ENCODE measurements at regions not wholly inside any gene's neighbourhood (a gene's known extent, or its start where the extent isn't known, plus 50 kb on each side); places are given as distances from the start of the nearest gene placed in this dataset.

- H4K20me1 ChIP-seq (replicated peaks; ENCODE audit: control insufficient read depth, extremely low read depth, insufficient read depth, low read length), result no peaks in the 10 kb centered on the region
- BruUV-seq (replicated peaks), result no TSS peak
- no peak overlapping the region for H3K4me3 ChIP-seq (replicated peaks in 1 of 3; ENCODE audit: insufficient read depth in 1 of 3, low read depth in 1 of 3, low read length in 3 of 3)
- no peaks in the 10 kb centered on the region for H3K27me3 ChIP-seq (ENCODE audit: control insufficient read depth in 2 of 2, insufficient read depth in 2 of 2, low read length in 2 of 2)
- H3K4me1 ChIP-seq (ENCODE audit: control insufficient read depth, extremely low read depth, insufficient read depth, low read length), result peaks cover 15% of the 10 kb centered on the region
- no peaks in the 10 kb centered on the region for H3K9me1 ChIP-seq (replicated peaks; ENCODE audit: control insufficient read depth, extremely low read depth, insufficient read depth, low read length)
- POLR2A ChIA-PET, result no interaction called here
- H3K27ac ChIP-seq (ENCODE audit: insufficient read depth, low read depth, low read length), result no peak overlapping the region
- intact Hi-C loops (cut with micrococcal nuclease) (no loop called here), dilution Hi-C loops (cut with MboI; ENCODE audit: extremely low pct_ligation_motif_present, low sequenced_read_pairs) (no loop called here)
- H3K36me3 ChIP-seq (ENCODE audit: control insufficient read depth in 2 of 2, extremely low read depth in 1 of 2, insufficient read depth in 2 of 2, low read length in 2 of 2), result no peaks in the 10 kb centered on the region
- CTCF ChIA-PET, result interaction anchor here (0.6 to 1.7 kb wide), 2 partner anchors 13 to 188 kb away, joined by 3 to 4 read pairs; no protein-coding TSS in a partner anchor
- H3K9me3 ChIP-seq (replicated peaks; ENCODE audit: control insufficient read depth, insufficient read depth, low read length), result no peaks in the 10 kb centered on the region
- DNase-seq (ENCODE audit: low read depth, low spot score) (peak; percentile 18), FAIRE-seq (peak; percentile 55)
- no peaks in the 10 kb centered on the region for H3K79me2 ChIP-seq (ENCODE audit: control insufficient read depth, insufficient read depth, low read length)
- H2AFZ ChIP-seq (ENCODE audit: low read depth, low read length), result no peak overlapping the region
- no peak for TF ChIP-seq JUN (IDR thresholded peaks at IDR 0.05; ENCODE audit: borderline replicate concordance, insufficient read depth, insufficient read length, low read depth)
- no peak for TF ChIP-seq FOS (IDR thresholded peaks at IDR 0.05; ENCODE audit: borderline replicate concordance, insufficient read depth, low read length)
- TF ChIP-seq POLR2A (IDR thresholded peaks at IDR 0.05; ENCODE audit: low read depth, low read length), result no peak
- no peak for TF ChIP-seq MYC (IDR thresholded peaks at IDR 0.05; ENCODE audit: low read depth, low read length)
- no peak for TF ChIP-seq POLR2AphosphoS5 (IDR thresholded peaks at IDR 0.05; ENCODE audit: insufficient read depth, low read depth, low read length)
- TF ChIP-seq GATA2 (IDR thresholded peaks at IDR 0.05; ENCODE audit: insufficient read depth, insufficient read length, low read depth, low read length), result no peak
- TF ChIP-seq MAX (IDR thresholded peaks at IDR 0.05; ENCODE audit: insufficient read depth, insufficient read length), result no peak
- TF ChIP-seq CTCF (IDR thresholded peaks at IDR 0.05; ENCODE audit: extremely low read depth in 1 of 2, insufficient read depth in 1 of 2, low read depth in 1 of 2, low read length in 2 of 2), result no peak
- TF ChIP-seq EZH2 (IDR thresholded peaks at IDR 0.05; ENCODE audit: borderline replicate concordance, low read depth, low read length, severe bottlenecking), result no peak
- H3K4me2 ChIP-seq (ENCODE audit: insufficient read depth, low read length), result no peak overlapping the region
- H3K9ac ChIP-seq (replicated peaks; ENCODE audit: extremely low read depth, insufficient read depth, low read length), result no peak overlapping the region
Measured at GRCh38 chrX:69015564-69016292, 149.5 kb downstream of the PJA1 start.

Data from endothelial cell of umbilical vein (primary cell).